Sigmoid colon (tissue), 6 donors: ENCODE measurements at regions not wholly inside any gene's neighbourhood (a gene's known extent, or its start where the extent isn't known, plus 50 kb on each side); places are given as distances from the start of the nearest gene placed in this dataset.

Experiments used
- DNase-seq: peaks from one replicate; pipeline ENCODE4 v3.0.0-alpha.2; 2019
- H3K27ac ChIP-seq, 4 donors: fragments of 200-600 bp; sonication (generic); one replicate each; pipeline ENCODE4 v1.5.1; 2016 to 2019; ENCODE audit warnings: mild to moderate bottlenecking in 1 of 4
- H3K27me3 ChIP-seq, 3 donors: fragments of 200-600 bp; sonication (generic); one replicate each; pipeline ENCODE4 v1.5.1; 2019; ENCODE audit warnings: mild to moderate bottlenecking in 1 of 3
- H3K36me3 ChIP-seq, 4 donors: fragments of 200-600 bp; sonication (generic); one replicate each; pipeline ENCODE4 v1.5.1; 2016 to 2019
- H3K4me1 ChIP-seq, 4 donors: fragments of 200-600 bp; sonication (generic); one replicate each; pipeline ENCODE4 v1.5.1; 2017 to 2019
- H3K4me3 ChIP-seq, 4 donors: fragments of 200-600 bp; sonication (generic); one replicate each; pipeline ENCODE4 v1.5.1; 2017 to 2019; ENCODE audit warnings: mild to moderate bottlenecking in 2 of 4, moderate library complexity in 1 of 4
- H3K9me3 ChIP-seq, 4 donors: fragments of 200-600 bp in 3 of 4; sonication (generic) in 3 of 4; one replicate each; pipeline versions ENCODE4 v1.5.1 to v1.6.1; 2013 to 2019
- EP300 ChIP-seq, 4 donors: sonication (generic); formaldehyde crosslinking; IDR thresholded peaks; one replicate each; pipeline ENCODE4 v1.6.1; 2017; ENCODE audit warnings: antibody characterized with exemption in 4 of 4
- POLR2A ChIP-seq, 2 donors: fragments of 450-650 bp; IDR thresholded peaks; one replicate each; pipeline ENCODE4 v1.6.1; 2016; ENCODE audit warnings: antibody characterized with exemption in 2 of 2, mild to moderate bottlenecking in 2 of 2, moderate library complexity in 2 of 2
- POLR2AphosphoS5 ChIP-seq, 4 donors: sonication (generic); formaldehyde crosslinking; IDR thresholded peaks; one replicate each; pipeline ENCODE4 v1.6.1; 2017; ENCODE audit warnings: antibody characterized with exemption in 4 of 4
- WGBS, 2 donors: extraction: QIAGEN DNeasy Blood & Tissue Kit; methylation state at CpG; one replicate each; pipeline ENCODE4 v1.1.7; 2013; 5-methylcytosine and 5-hydroxymethylcytosine counted together
- intact Hi-C: fragments of 100-400 bp; cut with DNase I; formaldehyde crosslinking; loops from one replicate; pipeline ENCODE4 v1.15.1; 2023
- TF ChIP-seq, protein P1 (sequence below), 4 experiments: fragments of 450-650 bp in 3 of 4; fragments of 200-600 bp in 1 of 4; IDR thresholded peaks; one replicate each; pipeline ENCODE4 v1.5.1; 2016 to 2019; ENCODE audit warnings: antibody characterized with exemption in 4 of 4, mild to moderate bottlenecking in 3 of 4, moderate library complexity in 2 of 4
- donor health status: healthy with polysubstance abuse.
- donor health status: healthy.

DNA sequence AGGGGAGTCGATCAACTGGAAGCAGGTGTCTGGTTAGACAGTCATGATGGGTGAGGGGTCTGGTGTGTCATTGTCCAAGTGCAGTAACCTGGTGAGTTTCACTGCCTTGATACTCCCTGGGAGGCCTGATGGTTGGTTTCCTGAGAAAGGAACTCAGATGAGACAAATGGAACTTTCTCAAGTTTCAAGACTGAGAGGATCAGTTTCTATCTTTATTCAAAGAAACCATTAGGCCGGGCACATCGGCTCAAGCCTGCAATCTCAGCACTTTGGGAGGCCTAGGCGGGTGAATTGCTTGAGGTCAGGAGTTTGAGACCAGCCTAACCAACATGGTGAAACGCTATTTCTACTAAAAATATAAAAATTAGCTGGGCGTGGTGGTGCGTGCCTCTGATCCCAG lies 776.1 kb downstream of the AACS start:
- no peak for DNase-seq
- Histone ChIP-seq H3K4me1 (no peaks in the 10 kb centered on the region), H3K36me3 (no peaks in the 10 kb centered on the region), H3K27ac (no peak overlapping the region), H3K27me3 (no peaks in the 10 kb centered on the region), H3K9me3 (no peaks in the 10 kb centered on the region), H3K4me3 (no peak overlapping the region)
- intact Hi-C loops = no loop called here
- WGBS, 2 donors = 85 to 89% methylated on average over 7 of the region's 7 CpGs
- TF ChIP-seq, protein P1, sequence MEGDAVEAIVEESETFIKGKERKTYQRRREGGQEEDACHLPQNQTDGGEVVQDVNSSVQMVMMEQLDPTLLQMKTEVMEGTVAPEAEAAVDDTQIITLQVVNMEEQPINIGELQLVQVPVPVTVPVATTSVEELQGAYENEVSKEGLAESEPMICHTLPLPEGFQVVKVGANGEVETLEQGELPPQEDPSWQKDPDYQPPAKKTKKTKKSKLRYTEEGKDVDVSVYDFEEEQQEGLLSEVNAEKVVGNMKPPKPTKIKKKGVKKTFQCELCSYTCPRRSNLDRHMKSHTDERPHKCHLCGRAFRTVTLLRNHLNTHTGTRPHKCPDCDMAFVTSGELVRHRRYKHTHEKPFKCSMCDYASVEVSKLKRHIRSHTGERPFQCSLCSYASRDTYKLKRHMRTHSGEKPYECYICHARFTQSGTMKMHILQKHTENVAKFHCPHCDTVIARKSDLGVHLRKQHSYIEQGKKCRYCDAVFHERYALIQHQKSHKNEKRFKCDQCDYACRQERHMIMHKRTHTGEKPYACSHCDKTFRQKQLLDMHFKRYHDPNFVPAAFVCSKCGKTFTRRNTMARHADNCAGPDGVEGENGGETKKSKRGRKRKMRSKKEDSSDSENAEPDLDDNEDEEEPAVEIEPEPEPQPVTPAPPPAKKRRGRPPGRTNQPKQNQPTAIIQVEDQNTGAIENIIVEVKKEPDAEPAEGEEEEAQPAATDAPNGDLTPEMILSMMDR (IDR thresholded peaks at IDR 0.05) = no peak
- TF ChIP-seq POLR2A (IDR thresholded peaks at IDR 0.05) = no peak
- TF ChIP-seq EP300 (IDR thresholded peaks at IDR 0.05) = no peak
- TF ChIP-seq POLR2AphosphoS5 (IDR thresholded peaks at IDR 0.05) = no peak

DNA sequence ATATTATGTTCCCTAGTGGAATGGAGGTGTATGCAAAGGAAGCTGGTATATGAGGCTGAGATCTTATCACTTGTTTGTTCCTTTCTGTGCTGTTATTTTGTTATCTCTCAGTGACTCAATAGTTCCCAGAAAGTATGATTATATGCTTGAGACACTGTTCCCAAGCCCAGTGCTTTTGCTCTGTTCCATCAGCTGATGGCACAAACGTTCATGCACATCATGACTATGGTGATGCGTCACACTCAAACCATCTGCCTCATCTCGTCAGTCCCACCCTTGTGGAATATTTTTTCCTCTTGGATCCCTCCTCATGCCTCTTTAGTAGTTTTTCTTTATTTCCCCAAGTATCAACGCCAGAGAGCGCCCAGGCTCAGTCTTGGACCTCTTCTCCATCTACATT lies 786.9 kb downstream of the AACS start:
- Histone ChIP-seq H3K4me1 (no peaks in the 10 kb centered on the region), H3K4me3 (no peak overlapping the region), H3K36me3 (no peaks in the 10 kb centered on the region), H3K9me3 (no peaks in the 10 kb centered on the region), H3K27ac (no peak overlapping the region), H3K27me3 (no peaks in the 10 kb centered on the region)
- no peak for DNase-seq
- intact Hi-C loops = no loop called here
- WGBS, 2 donors = 79 to 84% methylated on average over 5 of the region's 5 CpGs
- TF ChIP-seq POLR2AphosphoS5 (IDR thresholded peaks at IDR 0.05) (no peak), POLR2A (IDR thresholded peaks at IDR 0.05) (no peak), EP300 (IDR thresholded peaks at IDR 0.05) (no peak)
- TF ChIP-seq, protein P1 (IDR thresholded peaks at IDR 0.05) = no peak

DNA sequence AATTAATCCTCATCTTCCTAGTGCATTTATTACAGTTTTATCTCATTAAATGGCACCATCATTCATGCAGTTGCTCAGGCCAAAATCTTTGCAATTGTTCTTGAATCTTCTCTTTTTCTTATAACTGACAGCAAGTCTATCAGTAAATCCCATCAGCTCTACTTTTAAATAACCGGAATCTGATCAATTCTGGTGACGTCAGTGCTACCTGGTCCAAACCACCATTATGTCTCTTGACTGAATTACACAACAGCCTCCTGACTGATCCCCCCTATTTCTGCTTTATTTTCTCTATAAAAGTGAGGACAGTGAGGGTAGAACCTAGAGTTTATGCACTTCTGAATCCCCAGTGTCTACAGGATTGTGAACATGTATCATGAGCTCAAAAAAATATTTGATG lies 787.4 kb downstream of the AACS start:
- Histone ChIP-seq H3K4me3 (no peak overlapping the region), H3K4me1 (no peaks in the 10 kb centered on the region), H3K9me3 (no peaks in the 10 kb centered on the region), H3K27ac (no peak overlapping the region), H3K27me3 (no peaks in the 10 kb centered on the region), H3K36me3 (no peaks in the 10 kb centered on the region)
- 89 to 90% methylated on average over 2 of the region's 2 CpGs for WGBS, 2 donors
- no peak for TF ChIP-seq POLR2AphosphoS5 (IDR thresholded peaks at IDR 0.05)
- TF ChIP-seq EP300 (IDR thresholded peaks at IDR 0.05) = no peak
- no peak for TF ChIP-seq POLR2A (IDR thresholded peaks at IDR 0.05)
- TF ChIP-seq, protein P1 (IDR thresholded peaks at IDR 0.05) = no peak
- DNase-seq = no peak
- intact Hi-C loops = no loop called here

DNA sequence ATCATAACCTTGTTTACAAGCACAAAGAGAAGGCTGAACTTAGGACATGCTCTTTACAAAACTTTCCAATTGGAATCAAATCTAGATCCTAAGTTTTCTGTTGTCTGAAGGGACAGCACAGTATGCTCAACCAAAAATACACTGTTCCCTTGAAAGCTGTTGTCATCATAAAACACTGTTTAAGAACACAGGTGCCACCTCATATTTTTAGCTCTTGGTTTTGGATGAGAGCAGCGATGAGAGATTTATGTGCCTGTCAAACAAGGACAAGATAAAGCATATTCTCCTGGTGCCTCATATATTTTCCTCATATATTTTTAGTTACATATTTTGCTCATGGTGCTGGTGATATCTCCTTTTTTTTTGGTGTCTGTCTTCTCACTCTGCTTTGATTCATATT lies 788.4 kb downstream of the AACS start:
- no peak overlapping the region for H3K27ac ChIP-seq
- intact Hi-C loops = no loop called here
- 78 to 79% methylated on average over 1 of the region's 1 CpG for WGBS, 2 donors
- DNase-seq = no peak
- TF ChIP-seq, protein P1 (IDR thresholded peaks at IDR 0.05) = no peak
- TF ChIP-seq POLR2AphosphoS5 (IDR thresholded peaks at IDR 0.05) (no peak), POLR2A (IDR thresholded peaks at IDR 0.05) (no peak), EP300 (IDR thresholded peaks at IDR 0.05) (no peak)
- no peaks in the 10 kb centered on the region for H3K4me1 ChIP-seq
- H3K4me3 ChIP-seq = no peak overlapping the region
- no peaks in the 10 kb centered on the region for H3K36me3 ChIP-seq
- no peaks in the 10 kb centered on the region for H3K27me3 ChIP-seq
- no peaks in the 10 kb centered on the region for H3K9me3 ChIP-seq

DNA sequence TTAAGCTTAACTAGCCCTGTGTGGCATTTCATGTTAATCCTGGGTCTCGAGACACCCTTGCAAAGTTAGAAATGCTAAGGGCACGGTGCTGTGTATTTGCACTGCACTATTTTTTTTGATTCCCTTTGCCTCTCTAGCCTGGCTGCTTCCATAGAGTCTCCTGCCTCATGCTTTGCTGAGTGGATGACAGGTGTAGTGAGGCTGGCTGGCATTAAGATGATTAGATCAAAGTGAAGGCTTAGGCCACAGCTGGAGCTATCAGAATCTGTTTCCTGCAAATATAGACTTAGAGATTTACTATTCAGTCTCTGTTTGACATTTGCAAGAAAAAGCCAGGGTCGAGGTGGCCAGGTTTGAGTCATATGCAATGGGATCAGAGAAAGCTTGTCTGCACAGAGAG lies 791.1 kb downstream of the AACS start:
- H3K27me3 ChIP-seq = peaks cover 0 to under 1% (median 0%) of the 10 kb centered on the region in 3 donors
- TF ChIP-seq, protein P1 (IDR thresholded peaks at IDR 0.05) = no peak
- TF ChIP-seq POLR2AphosphoS5 (IDR thresholded peaks at IDR 0.05) (no peak), POLR2A (IDR thresholded peaks at IDR 0.05) (no peak), EP300 (IDR thresholded peaks at IDR 0.05) (no peak)
- WGBS, 2 donors = 29 to 56% methylated on average over 3 of the region's 3 CpGs
- no peaks in the 10 kb centered on the region for H3K4me1 ChIP-seq
- H3K36me3 ChIP-seq = no peaks in the 10 kb centered on the region
- H3K9me3 ChIP-seq = peaks cover 0 to under 1% (median 0%) of the 10 kb centered on the region in 4 donors
- intact Hi-C loops = no loop called here
- no peak overlapping the region for H3K4me3 ChIP-seq
- no peak overlapping the region for H3K27ac ChIP-seq
- no peak for DNase-seq
